ENCODE measurements at regions not wholly inside any gene's neighbourhood (a gene's known extent, or its start where the extent isn't known, plus 50 kb on each side); places are given as distances from the start of the nearest gene placed in this dataset.

DNA sequence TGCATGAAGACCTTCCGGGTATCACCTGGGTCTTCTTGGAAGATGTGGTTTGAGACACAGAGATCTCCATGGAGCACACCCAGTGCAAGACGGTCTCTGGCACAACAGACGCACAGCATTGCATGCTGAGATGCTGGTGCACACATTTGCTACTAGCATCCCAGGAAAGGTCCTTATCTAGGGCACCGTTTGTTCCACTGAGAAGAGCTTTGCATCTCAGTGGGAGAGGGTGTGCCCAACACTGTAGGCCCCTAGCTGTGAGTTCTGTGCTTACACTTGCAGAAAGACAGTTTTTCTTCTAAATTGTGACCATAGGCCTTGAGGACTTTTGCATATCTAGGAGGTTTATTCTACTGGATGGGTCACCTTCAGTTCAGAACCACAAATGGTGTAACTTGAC, 554.1 kb downstream of the MATN1 start (continued):
- TF ChIP-seq, protein P1, sequence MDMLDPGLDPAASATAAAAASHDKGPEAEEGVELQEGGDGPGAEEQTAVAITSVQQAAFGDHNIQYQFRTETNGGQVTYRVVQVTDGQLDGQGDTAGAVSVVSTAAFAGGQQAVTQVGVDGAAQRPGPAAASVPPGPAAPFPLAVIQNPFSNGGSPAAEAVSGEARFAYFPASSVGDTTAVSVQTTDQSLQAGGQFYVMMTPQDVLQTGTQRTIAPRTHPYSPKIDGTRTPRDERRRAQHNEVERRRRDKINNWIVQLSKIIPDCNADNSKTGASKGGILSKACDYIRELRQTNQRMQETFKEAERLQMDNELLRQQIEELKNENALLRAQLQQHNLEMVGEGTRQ (IDR thresholded peaks at IDR 0.05) = no peak

- no peak for FAIRE-seq
- ChIA-PET POLR2A (no interaction called here), CTCF (interaction anchor here (0.8 kb wide), 1 partner anchor 55 kb away, joined by 3 read pairs; no protein-coding TSS in a partner anchor)
- no peak for ATAC-seq
- Histone ChIP-seq H3K4me1 (no peaks in the 10 kb centered on the region), H3K9me3 (no peaks in the 10 kb centered on the region), H3K4me3 (no peak overlapping the region), H3K27ac (no peak overlapping the region), H3K4me2 (no peak overlapping the region)
- TF ChIP-seq KDM1A (IDR thresholded peaks at IDR 0.05; ENCODE audit: low read depth) = no peak
- TF ChIP-seq POLR2AphosphoS2 (conservative IDR thresholded peaks at IDR 0.05; ENCODE audit: low read length) = no peak
- no peak for TF ChIP-seq RAD21 (conservative IDR thresholded peaks at IDR 0.05 in 1 of 2, IDR thresholded peaks at IDR 0.05 in 1 of 2)
- TF ChIP-seq HOXB13 (CRISPR knock-in tag; IDR thresholded peaks at IDR 0.05; ENCODE audit: low read depth) = no peak
- 82% methylated on average over 5 of the region's 5 CpGs for WGBS (ENCODE audit: missing lambda C conversion rate)
- DNase-seq (ENCODE audit: low read depth in 1 of 2, low spot score in 1 of 2) = no peak
These were observed 557.2 kb downstream of the MATN1 start for GRCh38 chr1:30166174-30166573.

DNA sequence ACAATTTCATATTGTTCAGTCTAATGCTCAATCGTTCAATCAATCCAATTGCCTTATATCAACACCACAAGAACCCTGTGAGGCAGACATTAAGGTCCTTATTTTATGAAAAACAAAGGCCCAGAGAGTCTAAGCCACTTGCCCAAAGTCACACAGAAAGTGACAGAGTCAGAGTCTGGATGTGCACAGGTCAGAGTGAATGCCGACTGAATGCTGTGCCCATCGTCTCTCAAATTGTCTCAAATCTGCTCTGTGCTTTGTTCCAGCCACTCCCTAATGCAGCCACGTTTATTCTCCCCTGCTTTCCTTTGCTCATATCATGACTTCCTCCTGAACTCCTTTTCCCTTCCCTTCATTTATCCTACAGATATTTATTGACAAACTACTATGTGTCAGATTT, 558.3 kb downstream of the MATN1 start:
- Histone ChIP-seq H3K27ac (no peak overlapping the region), H3K9me3 (no peaks in the 10 kb centered on the region), H3K4me1 (no peaks in the 10 kb centered on the region), H3K4me2 (no peak overlapping the region), H3K4me3 (no peak overlapping the region)
- no peak for FAIRE-seq
- ChIA-PET CTCF (no interaction called here), POLR2A (no interaction called here)
- WGBS (ENCODE audit: missing lambda C conversion rate) = 8% methylated on average over 4 of the region's 4 CpGs
- TF ChIP-seq JUN (IDR thresholded peaks at IDR 0.05) (no peak), ZSCAN20 (CRISPR knock-in tag; IDR thresholded peaks at IDR 0.05) (no peak), RNF2 (IDR thresholded peaks at IDR 0.05; ENCODE audit: borderline replicate concordance, low read depth) (no peak), FOSL2 (IDR thresholded peaks at IDR 0.05) (no peak), FOSL2 (CRISPR knock-in tag; IDR thresholded peaks at IDR 0.05) (no peak), ZNF302 (CRISPR knock-in tag; IDR thresholded peaks at IDR 0.05) (no peak), CBX2 (IDR thresholded peaks at IDR 0.05; ENCODE audit: borderline replicate concordance, low read depth) (no peak), ESRRA (IDR thresholded peaks at IDR 0.05; ENCODE audit: borderline replicate concordance, low read length) (no peak)
- TF ChIP-seq, protein P2, sequence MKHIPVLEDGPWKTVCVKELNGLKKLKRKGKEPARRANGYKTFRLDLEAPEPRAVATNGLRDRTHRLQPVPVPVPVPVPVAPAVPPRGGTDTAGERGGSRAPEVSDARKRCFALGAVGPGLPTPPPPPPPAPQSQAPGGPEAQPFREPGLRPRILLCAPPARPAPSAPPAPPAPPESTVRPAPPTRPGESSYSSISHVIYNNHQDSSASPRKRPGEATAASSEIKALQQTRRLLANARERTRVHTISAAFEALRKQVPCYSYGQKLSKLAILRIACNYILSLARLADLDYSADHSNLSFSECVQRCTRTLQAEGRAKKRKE (CRISPR knock-in tag; IDR thresholded peaks at IDR 0.05; ENCODE audit: low read depth) = no peak
- no peak for DNase-seq (ENCODE audit: low read depth in 1 of 2, low spot score in 1 of 2)
- ATAC-seq = no peak

DNA sequence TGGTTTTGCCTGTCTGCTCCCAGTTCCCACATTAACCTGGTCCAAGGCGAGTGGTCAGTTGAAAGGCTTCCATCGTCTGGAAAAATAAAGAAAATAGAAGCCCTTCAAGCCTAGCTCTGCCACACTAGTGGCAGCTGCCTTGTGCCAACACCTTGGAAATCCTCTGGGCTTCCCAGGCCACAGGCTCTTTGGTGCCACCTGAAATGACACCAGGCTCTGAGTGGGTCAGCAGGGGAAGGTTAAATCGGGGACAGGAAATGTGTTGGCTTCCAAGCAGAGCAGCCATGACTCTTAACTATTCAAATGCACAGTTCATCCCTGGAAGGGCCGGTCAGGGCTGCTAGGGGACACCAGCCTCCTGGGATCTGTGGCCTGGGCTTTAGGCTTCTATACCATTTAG, 558.7 kb downstream of the MATN1 start:
- DNase-seq (ENCODE audit: low read depth in 1 of 2, low spot score in 1 of 2) = no peak
- FAIRE-seq = no peak

More for the DNA sequence above, 558.7 kb downstream of the MATN1 start:
- POLR2A ChIA-PET = no interaction called here
- no peaks in the 10 kb centered on the region for H3K9me3 ChIP-seq
- TF ChIP-seq NFE2L2 (conservative IDR thresholded peaks at IDR 0.05; ENCODE audit: low read length) = no peak
- TF ChIP-seq HMGXB4 (CRISPR knock-in tag; IDR thresholded peaks at IDR 0.05; ENCODE audit: borderline replicate concordance) = no peak
- TF ChIP-seq ESRRA (IDR thresholded peaks at IDR 0.05; ENCODE audit: borderline replicate concordance, low read length) = no peak
- TF ChIP-seq SREBF2 (IDR thresholded peaks at IDR 0.05) = no peak
- no peak for TF ChIP-seq CTCF (IDR thresholded peaks at IDR 0.05)
- no peak for TF ChIP-seq HOXB13 (CRISPR knock-in tag; IDR thresholded peaks at IDR 0.05; ENCODE audit: low read depth)
- TF ChIP-seq RFX5 (IDR thresholded peaks at IDR 0.05) = no peak
- TF ChIP-seq FOSB (CRISPR knock-in tag; IDR thresholded peaks at IDR 0.05) = no peak
- no peak for TF ChIP-seq HES2 (IDR thresholded peaks at IDR 0.05)
- H3K4me3 ChIP-seq = no peak overlapping the region
- no peak overlapping the region for H3K4me2 ChIP-seq
- H3K4me1 ChIP-seq = no peaks in the 10 kb centered on the region
- CTCF ChIA-PET = no interaction called here
- no peak overlapping the region for H3K27ac ChIP-seq
- 26% methylated on average over 4 of the region's 4 CpGs for WGBS (ENCODE audit: missing lambda C conversion rate)
- ATAC-seq = no peak
